Left ventricle myocardium superior (tissue), 1 donor: ENCODE measurements at regions not wholly inside any gene's neighbourhood (a gene's known extent, or its start where the extent isn't known, plus 50 kb on each side); places are given as distances from the start of the nearest gene placed in this dataset.
"Not testable (repeated sequence)": the region's sequence is repeated elsewhere in the genome, so short reads cannot be mapped to it uniquely, and the experiment has no call there.

Experiments
- ATAC-seq: fragments of 200-7000 bp; cut with Tn5 transposase; one replicate; pipeline ENCODE4 v1.9.1; 2020; ENCODE audit warnings: mild to moderate bottlenecking, moderate library complexity
- DNase-seq: peaks from one replicate; pipeline ENCODE4 v3.0.0-alpha.2; 2020
- intact Hi-C: fragments of 100-400 bp; cut with micrococcal nuclease; formaldehyde crosslinking; loops from one replicate; pipeline ENCODE4 v1.11.0; 2022
- donor health status: DM: no; HTN: yes; CAD: no; lungs with severe emphysema.

- intact Hi-C loops, result no loop called here
- ATAC-seq, result no peak
- no peak for DNase-seq
These were observed 170.4 kb upstream of the CACNA1E start for GRCh38 chr1:181312946-181313345.

- DNase-seq, result no peak
- intact Hi-C loops, result no loop called here
- ATAC-seq, result no peak
These were observed 169.9 kb upstream of the CACNA1E start for GRCh38 chr1:181313466-181313865.

- ATAC-seq, result no peak
- DNase-seq, result no peak
- intact Hi-C loops, result no loop called here
These were observed 169.3 kb upstream of the CACNA1E start for GRCh38 chr1:181314010-181314409.

- DNase-seq (no peak), ATAC-seq (no peak)
- intact Hi-C loops, result no loop called here
These were observed 168.4 kb upstream of the CACNA1E start for GRCh38 chr1:181314959-181315358.

GRCh38 chr1:181317261-181317930 lies 165.9 kb upstream of the CACNA1E start:
- ATAC-seq (peak; percentile 38), DNase-seq (no peak)
- intact Hi-C loops, result no loop called here

GRCh38 chr1:181318022-181318857 lies 165.1 kb upstream of the CACNA1E start:
- no peak for DNase-seq
- intact Hi-C loops, result loop anchor here (2.0 kb wide), 1 partner anchor 23 kb away; no protein-coding TSS in a partner anchor
- no peak for ATAC-seq

GRCh38 chr1:181318858-181319235 lies 164.5 kb upstream of the CACNA1E start:
- intact Hi-C loops, result loop anchor here (2.0 kb wide), 1 partner anchor 24 kb away; no protein-coding TSS in a partner anchor
- ATAC-seq (no peak), DNase-seq (no peak)

- no peak for ATAC-seq
- intact Hi-C loops, result loop anchor here (2.0 kb wide), 1 partner anchor 25 kb away; no protein-coding TSS in a partner anchor
These were observed 163.4 kb upstream of the CACNA1E start for GRCh38 chr1:181319907-181320306.

GRCh38 chr1:181324797-181325616 lies 158.3 kb upstream of the CACNA1E start:
- ATAC-seq (no peak), DNase-seq (no peak)
- intact Hi-C loops, result no loop called here

More at GRCh38 chr1:181319907-181320306, 163.4 kb upstream of the CACNA1E start:
- DNase-seq, result no peak

GRCh38 chr1:181325765-181326164 lies 157.6 kb upstream of the CACNA1E start:
- intact Hi-C loops, result not testable (repeated sequence)
- ATAC-seq, result peak; percentile 60
- DNase-seq, result peak; percentile 42

GRCh38 chr1:181326348-181326747 lies 157.0 kb upstream of the CACNA1E start:
- intact Hi-C loops, result no loop called here
- ATAC-seq, result no peak
- DNase-seq, result no peak

- ATAC-seq, result no peak
- intact Hi-C loops, result no loop called here
- DNase-seq, result no peak
These were observed 155.5 kb upstream of the CACNA1E start for GRCh38 chr1:181327796-181328195.

GRCh38 chr1:181334724-181335123 lies 148.6 kb upstream of the CACNA1E start:
- DNase-seq (no peak), ATAC-seq (no peak)
- intact Hi-C loops, result no loop called here

- no peak for ATAC-seq
- no peak for DNase-seq
- intact Hi-C loops, result no loop called here
These were observed 147.7 kb upstream of the CACNA1E start for GRCh38 chr1:181335631-181336030.

GRCh38 chr1:181341026-181341632 lies 142.2 kb upstream of the CACNA1E start:
- ATAC-seq, result no peak
- DNase-seq, result no peak

GRCh38 chr1:181344091-181344490 lies 139.2 kb upstream of the CACNA1E start:
- intact Hi-C loops, result no loop called here
- ATAC-seq (no peak), DNase-seq (no peak)

More at GRCh38 chr1:181341026-181341632, 142.2 kb upstream of the CACNA1E start:
- intact Hi-C loops, result no loop called here

- DNase-seq (no peak), ATAC-seq (no peak)
- intact Hi-C loops, result no loop called here
These were observed 138.2 kb upstream of the CACNA1E start for GRCh38 chr1:181345146-181345545.

GRCh38 chr1:181347495-181348390 lies 135.6 kb upstream of the CACNA1E start:
- intact Hi-C loops, result no loop called here

More at GRCh38 chr1:181347495-181348390, 135.6 kb upstream of the CACNA1E start:
- ATAC-seq (no peak), DNase-seq (peak; percentile 32)
